GM18519 (cell line): ENCODE measurements at regions not wholly inside any gene's neighbourhood (a gene's known extent, or its start where the extent isn't known, plus 50 kb on each side); places are given as distances from the start of the nearest gene placed in this dataset.
"Not testable (repeated sequence)": the region's sequence is repeated elsewhere in the genome, so short reads cannot be mapped to it uniquely, and the experiment has no call there.

ENCODE experiments used
- ATAC-seq: cut with Tn5 transposase; IDR thresholded peaks from one replicate; pipeline ENCODE4 v1.9.1; 2021; ENCODE audit warnings: mild to moderate bottlenecking, moderate library complexity; ENCODE audit not compliant: unreplicated experiment, low FRiP score

DNA sequence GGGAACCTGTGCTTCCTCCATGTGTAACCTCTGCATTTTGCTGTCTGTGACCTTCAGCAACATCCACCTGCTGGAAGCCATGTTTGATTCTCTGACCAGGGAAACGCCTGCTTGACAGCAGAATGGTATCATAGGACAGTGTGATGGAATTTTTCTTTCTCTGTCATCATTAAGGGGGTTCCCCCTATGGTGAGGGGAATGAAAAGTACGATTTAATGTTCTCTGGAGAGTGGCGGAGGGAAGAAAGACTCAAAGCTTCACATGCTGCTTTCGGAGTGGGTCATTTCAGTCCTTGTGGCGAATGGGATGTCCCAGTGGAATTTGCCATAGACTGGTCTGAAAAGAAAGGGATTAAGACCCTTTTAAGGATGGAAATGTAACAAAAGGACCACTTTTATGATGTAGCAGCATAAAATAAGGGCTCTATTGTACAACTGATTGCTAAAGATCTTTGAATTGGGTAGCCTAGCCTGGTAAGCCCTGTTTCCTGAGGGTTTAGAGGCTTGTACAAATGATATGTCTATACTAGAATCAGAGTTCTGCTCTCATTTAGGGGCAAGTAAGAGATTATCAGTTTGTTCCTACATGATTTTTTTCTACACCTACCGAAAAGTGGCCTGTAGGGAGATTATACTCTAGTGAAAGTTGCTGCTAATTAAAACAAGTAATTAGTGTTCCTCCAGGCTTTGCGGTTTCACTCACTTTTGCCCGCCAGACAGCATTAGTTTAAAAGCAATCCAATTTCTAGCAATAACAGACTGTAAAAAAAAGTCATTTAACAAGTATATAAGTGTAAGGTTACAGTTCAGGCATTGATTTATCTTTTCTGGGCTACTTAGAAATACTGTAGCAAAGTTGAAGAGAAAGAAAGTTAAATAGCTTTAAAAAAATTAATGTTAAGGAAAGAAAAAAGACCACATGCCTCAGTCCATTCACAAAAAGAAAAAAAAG, 904.5 kb downstream of the NR2F1-AS1 start:
- no peak for ATAC-seq

DNA sequence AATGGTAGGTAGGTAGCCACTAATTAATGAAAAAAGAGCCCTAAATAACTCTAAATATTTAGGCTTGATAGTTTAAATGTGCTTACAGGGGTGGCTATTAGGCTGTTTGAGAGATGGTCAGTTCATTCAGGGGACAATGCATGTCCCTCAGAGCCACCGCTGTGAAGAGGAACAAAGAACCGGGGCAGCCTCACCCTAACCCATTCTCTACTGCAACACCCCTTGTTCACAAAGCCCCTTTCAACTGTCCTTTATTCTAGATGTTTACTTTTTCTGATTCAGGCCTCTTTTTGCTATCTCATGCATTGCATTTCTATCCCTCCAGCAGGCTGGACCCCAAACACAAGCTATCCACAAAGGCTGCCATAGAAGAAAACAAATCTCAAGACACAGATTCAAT, 906.7 kb downstream of the NR2F1-AS1 start:
- no peak for ATAC-seq

DNA sequence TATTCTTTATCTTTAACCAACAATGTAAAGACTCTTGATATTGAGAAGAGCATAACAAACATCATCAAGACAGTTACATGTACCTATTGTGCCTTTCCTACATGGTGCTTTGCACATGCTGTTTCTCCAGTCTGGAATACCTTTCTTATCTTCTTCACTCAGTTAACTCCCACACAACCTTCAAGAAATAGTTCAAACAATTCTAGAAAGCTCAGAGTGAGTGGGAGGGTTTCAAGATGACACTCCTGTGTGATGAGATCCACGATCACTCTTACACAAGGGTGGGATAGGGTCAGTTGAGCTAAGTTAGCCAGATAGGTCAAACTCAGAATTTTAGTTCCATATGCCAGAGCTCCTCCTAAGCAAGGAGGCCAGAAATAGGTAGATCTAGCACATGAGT, 915.5 kb downstream of the NR2F1-AS1 start:
- ATAC-seq = no peak

DNA sequence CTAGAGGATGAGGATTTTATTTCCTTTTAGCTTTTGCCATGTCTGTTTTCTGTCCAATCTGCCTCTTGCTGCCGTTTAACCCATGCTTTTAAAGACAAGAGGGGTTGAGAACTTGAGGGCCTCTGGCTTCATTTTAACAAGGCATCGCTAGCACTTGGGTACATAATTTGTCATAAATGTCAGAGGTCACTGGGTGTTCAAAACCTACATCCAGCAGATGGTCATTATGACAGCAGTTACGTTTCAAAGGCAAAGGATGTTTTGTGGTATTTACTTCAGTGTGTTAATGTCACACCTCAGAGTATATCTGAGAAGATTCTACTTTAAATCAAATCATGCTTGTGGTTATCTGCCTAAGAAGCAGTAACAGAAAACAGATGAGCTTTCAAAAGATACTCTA, 918.3 kb downstream of the NR2F1-AS1 start:
- no peak for ATAC-seq

DNA sequence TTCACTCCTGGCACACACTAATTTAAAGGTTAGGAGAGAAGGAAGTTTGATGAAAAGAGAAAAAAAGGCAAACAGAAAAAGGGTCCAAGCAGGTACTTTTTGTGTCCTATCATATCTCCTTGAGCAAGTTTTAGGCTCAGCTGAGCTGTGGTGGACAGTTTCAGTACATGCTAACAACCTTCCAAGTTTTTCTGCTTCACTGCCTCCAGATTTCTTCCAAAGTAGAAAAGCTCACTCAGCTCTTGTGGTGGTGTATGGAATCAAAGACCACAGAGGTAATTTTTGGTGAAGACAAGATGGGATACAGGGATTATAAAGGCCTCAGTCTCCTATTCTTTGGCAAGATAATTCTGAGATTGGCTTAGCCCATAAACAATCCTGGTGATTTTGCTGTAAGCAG, 921.8 kb downstream of the NR2F1-AS1 start:
- no peak for ATAC-seq

DNA sequence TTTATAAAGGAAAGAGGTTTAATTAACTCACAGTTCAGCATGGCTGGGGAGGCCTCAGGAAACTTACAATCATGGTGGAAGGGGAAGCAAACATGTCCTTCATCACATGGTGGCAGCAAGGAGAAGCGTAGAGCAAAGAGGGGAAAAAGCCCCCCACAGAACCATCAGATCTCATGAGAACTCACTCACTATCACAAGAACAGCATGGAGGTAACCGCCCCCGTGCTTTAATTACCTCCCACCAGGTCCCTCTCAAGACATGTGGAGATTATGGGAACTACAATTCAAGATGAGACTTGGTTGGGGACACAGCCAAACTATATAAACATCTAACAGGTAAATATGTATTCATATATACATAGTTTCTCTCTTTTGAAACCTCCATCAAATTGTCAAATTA, 926.4 kb downstream of the NR2F1-AS1 start:
- ATAC-seq = not testable (repeated sequence)

DNA sequence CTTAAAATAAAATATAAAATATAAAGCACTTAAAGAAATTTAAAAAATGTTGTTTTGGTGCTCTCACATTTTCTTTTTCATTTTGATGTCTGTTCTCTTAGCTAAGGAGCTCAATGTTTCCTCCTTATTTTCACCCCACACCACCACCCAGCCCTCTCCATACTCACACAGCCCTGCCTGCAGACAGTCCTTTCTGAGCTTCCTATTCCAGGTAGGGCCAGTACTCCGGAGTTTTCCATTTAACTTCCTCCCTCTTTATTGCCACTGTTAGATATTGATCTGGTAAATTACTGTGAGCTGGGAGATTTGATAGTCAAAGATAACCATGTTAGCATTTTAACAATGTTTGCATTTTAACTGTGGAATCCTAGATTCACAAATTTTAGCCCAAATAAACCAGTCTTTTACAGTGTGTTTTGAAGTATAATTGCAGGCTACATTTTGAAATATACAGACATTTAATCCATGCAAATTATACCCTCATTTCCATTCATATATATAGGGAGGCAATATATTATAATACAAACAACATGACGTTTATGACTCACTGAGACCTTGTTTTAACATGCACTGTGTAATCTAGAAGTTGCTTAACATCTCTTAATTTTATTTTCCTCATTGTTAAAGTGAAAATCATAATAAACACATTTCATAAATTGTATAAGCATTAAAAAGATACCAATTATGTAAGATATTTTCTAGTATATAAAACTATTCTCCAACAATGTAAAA, 927.1 kb downstream of the NR2F1-AS1 start:
- no peak for ATAC-seq

DNA sequence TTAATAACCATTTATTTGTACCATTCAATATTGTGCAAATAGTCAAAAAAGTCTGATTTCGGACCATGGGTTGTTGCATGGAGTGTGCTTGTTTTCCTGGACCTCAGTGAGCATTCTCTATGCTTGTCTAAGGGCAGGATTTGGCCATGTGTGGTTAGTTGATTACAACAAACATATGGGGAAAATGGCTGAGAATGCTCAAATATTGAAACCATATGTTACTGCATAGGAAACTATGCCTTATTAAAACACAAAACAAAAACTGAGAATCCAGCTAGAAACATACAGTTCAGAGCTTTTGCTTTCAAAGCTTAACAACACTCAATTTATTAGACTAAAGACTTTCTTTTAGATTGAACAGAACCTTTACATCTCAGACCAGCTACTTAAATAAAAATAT, 928.3 kb downstream of the NR2F1-AS1 start:
- no peak for ATAC-seq

DNA sequence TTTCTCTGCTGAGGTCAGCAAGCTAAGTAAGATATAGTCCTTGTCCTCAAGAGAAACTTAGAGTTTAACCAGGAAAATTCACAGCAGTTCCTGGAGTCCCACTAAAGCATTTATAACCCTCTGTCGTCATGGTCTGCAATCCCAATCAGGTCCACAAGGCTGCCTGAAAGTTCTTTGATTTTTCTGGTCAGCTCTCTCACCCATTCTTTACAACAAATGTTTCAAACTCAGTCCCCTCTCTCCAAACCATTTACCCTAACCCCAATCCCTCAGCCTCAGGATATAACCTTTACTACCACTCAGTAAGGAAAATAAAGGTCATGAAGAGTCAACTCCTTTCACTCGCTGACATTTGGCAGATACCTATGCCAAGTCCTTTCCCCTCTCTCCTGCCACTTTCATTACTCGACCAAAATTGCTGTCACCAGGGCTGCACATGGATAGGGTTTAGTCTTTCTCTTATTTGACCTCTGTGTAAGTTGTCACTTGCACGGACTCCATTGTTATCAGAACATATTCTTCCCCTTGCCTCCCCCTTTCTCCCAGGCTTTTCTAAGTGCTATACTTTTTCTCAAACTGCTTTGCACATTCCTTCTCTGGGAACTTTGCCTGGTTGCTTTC, 936.6 kb downstream of the NR2F1-AS1 start:
- no peak for ATAC-seq

DNA sequence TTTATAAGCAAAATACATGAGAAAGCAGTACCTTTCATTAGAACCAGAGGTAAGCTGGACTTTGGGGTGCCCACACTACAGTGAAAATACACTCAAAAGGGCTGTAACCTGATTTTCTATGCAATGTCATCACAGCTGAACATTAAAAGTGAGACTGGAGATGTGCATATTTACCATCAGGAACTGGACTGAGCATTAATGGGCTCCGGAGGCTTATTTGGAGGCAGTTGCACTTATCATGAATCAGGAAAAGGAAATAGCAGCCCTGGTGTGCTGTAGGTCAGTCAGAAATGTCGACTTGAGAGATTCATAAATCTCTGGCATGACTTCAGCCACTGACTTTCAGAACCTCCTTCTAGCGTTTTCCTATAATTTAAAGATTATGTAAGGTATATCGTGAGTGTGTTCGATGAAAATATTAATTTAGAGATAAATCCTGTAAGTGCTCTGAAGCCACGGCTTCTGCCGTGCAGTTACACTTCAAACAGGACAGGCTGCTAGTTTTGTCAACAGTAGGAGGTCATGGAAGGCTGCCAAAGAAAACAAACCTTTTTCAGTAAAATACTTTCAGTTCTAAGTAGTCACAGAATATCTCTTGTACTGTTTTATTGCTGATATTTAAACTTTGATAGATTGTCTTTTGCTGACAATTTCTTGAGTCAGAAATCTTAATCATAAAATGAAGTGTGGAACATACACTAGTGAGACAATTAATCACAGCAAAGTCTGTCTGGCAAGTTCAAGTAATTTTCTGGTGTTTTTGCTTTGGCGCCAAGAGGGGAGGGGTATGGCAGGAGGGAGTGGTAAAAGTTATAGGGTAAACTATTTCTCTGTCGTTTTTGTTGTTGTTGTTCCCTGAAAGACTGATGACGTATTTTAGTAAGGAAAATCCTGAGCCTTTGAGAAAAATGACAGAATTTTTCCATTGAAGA, 939.7 kb downstream of the NR2F1-AS1 start:
- ATAC-seq = no peak

DNA sequence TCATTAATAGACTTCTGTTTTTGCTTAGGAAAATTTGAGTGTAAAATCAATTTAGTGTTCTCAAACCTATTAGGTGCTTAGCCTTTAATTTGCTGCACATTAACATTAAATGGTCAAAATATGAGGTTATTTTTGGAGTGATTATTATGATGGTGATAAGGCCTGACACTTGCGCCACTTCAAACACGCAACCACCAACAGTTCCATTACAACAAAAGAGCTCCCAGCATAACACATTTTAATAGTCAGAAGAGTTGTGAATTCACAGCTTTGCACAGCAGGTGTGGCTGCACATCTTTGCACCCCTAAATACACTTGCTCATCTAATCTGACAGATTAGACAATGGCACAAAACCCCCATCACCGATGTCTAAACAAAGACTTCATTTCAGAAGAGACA, 940.7 kb downstream of the NR2F1-AS1 start:
- no peak for ATAC-seq

DNA sequence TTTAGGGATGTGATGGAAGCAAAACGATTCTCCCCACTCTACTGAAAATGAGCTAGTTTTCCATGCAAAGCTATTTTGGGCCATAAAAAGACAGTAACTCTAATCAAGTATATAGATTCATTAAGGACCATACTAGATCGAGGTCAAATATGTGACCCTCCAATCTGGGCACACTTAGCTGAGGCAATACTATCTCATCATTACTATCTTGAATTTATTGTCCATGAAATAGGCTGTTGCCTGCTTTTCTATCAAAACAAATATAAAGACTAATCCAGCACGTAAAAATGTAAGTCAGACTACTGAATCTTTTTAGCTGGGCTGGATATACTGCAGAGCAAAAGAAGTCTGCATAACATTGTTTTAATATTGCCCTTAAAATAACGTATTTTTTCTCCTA, 943.1 kb downstream of the NR2F1-AS1 start:
- ATAC-seq = no peak

DNA sequence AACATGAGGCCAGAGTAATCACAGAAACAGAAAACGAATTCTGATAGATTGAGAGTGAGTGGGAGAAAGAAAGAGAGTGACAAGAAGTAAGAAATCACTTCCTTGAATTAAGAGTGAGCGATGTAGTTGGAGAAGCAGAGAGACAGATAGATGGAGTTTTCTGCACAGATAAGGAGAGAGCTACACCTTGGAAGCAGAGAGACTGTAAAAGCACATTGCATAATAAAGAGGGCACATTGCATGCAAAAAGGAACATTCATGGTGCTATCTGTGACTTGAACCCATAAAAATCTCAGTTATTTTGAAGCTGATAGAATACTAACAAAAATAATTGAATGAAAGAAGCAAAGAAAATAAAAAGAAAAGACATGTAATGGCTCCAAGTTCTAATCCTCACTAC, 943.8 kb downstream of the NR2F1-AS1 start:
- no peak for ATAC-seq

DNA sequence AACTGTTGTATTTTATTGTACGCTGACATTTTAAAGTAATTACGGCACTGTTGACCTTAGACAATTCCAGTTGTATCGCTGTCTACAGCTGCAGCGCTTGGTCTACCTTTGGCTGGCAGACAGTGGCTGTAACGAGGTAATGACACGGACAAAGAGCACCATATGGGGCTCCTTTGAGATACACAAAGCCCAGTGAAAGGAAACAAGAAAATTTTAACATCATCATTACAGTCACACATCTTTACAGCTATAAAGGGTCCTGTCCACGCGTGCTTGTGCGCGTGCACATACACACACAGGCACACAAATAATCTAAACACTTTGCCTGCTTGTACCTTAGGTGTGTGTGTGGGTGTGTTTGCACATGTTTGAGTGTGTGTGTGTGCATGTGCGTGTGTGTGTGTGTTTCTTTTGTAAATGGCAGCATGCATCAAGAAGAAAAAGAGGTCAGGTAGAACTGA, 946.0 kb downstream of the NR2F1-AS1 start:
- no peak for ATAC-seq

DNA sequence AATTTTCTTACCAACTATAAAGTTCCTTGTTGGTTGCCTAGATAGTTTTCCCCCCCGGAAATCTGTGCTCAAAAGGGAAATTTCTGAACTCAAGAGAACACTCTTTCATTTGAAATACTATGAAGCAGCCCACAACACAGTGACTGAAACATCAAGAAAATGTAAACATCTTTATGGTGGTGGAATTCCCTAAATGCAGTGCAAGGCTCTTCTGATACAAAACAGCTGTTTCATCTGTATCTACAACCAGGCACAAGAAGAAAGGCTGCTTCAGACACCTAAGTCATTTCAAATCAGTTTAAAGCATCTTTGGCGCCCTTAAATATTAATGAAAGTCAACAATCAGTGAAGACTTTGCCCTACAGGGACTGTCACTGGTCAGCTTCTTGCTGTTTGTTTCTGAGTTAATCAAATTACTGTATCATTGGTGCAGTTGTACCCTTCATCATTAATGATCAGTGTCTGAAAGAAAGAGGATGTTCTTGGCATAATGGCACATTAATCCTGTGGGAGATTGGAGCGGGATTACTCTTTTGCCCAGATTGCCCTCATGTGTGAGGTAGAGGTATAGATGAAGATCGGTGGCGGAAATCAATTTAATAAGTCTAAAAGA, 947.0 kb downstream of the NR2F1-AS1 start:
- ATAC-seq = no peak

DNA sequence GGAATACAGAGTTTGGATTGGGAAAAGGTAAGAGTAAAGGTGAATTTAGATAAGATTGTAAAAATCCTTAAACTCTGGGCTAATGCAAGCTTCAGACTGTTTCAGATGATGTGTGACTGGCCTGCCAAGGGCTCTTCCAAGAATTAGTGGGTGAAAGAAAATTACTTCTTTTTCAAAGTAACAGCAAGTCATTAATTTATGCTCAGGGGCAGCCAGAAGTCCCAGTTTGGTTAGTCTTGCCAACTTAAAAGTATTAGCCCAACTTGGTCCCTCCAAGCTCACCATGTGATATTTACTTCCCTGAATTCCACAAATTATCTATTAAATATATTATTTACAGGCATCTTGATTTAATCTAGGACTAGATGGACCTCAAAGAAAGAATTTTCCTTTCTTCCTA, 947.8 kb downstream of the NR2F1-AS1 start:
- no peak for ATAC-seq

DNA sequence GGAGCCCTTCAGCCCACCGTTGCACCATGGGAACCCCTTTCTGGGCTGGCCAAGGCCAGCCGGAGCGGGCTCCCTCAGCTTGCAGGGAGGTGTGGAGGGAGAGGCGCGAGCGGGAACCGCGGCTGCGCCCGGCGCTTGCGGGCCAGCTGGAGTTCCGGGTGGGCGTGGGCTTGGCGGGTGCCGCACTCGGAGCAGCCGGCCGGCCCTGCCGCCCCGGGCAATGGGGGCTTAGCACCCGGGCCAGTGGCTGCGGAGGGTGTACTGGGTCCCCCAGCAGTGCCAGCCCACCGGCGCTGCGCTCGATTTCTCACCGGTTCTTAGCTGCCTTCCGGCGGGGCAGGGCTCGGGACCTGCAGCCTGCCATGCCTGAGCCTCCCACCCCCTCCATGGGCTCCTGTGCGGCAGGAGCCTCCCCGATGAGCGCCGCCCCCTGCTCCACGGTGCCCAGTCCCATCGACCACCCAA, 949.8 kb downstream of the NR2F1-AS1 start:
- ATAC-seq = not testable (repeated sequence)

DNA sequence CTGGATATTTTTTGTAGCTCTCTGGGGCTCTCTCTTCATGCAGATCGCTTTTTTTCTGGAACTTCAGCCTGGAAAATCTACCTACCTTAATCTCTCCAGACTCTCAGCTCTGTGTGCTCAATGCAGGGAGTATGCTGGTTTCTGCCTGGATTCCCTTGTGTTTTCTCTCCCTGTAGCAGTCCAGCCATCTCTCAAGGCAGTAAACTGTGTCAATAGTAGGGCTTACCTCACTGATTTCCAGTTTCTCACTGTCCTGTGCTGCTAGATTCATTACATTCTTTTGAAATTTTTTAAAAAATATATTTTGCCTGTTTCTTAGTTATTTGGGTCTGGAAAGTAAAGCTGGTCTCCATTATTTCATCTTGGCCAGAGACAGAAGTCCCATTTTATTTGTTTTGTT, 951.4 kb downstream of the NR2F1-AS1 start:
- no peak for ATAC-seq

DNA sequence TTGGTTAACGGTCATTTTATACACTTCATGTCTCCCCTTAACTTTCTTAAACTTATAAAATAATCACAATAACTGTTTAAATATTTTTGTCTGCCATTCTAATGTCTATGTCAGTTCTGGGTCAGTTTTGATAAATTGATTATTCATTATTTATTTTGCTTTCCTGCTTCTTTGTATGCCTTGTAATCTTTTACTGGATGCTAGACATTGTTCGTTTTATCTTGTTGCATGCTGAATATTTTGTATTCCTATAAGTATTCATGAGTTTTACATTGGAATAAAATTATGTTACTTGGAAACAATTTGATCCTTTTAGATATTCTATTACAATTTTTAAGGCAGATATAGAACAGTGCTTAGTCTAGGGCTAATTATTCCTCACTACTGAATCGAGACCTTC, 952.0 kb downstream of the NR2F1-AS1 start:
- no peak for ATAC-seq

DNA sequence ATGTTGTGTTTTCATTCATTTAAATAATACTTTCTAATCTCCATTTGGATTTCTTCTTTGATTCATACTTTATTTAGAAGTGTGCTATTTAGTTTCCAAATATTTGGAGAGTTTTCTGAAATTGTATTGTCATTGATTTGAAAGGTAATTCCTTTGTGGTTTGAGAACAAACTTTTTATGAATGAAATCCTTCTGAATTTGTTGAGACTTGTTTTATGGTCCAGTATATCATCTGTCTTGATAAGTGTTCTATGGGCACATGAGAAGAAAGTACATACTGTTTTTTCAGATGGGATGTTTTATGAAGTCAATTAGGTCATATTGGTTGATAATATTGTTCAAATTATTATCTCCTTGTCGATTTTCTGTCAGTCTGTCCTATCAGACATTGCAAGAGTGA, 953.8 kb downstream of the NR2F1-AS1 start:
- no peak for ATAC-seq
